ENCODE measurements at regions not wholly inside any gene's neighbourhood (a gene's known extent, or its start where the extent isn't known, plus 50 kb on each side); places are given as distances from the start of the nearest gene placed in this dataset.

DNA sequence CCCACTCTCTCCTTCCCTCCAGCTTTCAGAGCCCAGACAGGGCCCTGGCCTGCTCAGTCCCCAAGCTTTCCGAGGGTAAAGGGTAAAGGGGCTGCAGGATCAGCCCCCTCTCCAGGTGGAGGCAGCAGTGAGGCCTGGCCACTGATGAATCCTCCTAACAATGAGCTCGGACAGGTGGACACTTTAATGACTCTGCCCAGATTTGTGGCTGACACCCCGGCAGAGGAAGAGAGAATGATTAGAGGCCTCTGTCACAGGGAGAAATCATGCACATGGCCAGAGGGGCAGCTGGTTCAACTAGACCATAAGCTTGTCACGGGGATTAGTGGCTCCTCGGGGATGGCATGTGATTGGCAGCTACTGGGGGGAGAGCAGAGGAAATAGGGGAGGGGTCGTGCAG, 587.5 kb upstream of the B3GAT1 start:
- Histone ChIP-seq H3K36me3 (no peaks in the 10 kb centered on the region), H3K27ac (no peak overlapping the region)
- intact Hi-C loops (cut with DNase I), result no loop called here

DNA sequence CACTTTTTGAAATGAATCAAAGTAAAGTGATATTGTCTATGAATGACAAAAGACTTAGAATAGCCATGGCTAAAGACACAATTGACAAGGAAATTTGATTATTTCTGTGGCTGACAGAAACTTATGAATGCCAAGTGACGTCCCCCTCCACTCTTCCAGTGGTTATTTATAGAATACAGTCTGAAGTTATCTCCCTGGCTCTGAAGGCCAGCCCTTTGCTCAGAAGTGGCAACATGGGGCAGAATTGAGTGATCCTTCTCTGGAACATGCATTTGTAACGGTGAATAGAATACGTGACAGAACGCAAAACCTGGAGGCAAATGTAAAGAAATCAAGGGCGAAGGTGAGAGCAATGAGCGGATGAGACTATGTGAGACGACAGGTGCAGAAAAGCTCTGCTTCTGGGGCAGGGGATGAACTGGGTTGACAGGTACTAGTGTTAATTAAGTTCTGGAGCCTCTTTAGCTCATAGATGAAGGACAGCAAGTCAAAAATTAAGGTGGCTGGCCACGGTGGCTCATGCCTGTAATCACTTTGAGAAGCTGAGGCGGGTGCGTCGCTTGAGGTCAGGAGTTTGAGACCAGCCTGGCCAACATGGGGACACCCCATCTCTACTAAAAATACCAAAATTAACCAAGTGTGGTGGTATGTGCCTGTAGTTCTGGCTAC, 585.7 kb upstream of the B3GAT1 start:
- intact Hi-C loops (cut with DNase I), result no loop called here
- Histone ChIP-seq H3K36me3 (no peaks in the 10 kb centered on the region), H3K27me3 (replicated peaks; ENCODE audit: insufficient read depth) (no peaks in the 10 kb centered on the region), H3K27ac (no peak overlapping the region), H3K4me3 (no peak overlapping the region), H3K4me1 (replicated peaks) (no peaks in the 10 kb centered on the region), H3K9me3 (no peaks in the 10 kb centered on the region)
- TF ChIP-seq POLR2AphosphoS5 (IDR thresholded peaks at IDR 0.05) (no peak), POLR2A (IDR thresholded peaks at IDR 0.05) (no peak)
- TF ChIP-seq, protein P1, sequence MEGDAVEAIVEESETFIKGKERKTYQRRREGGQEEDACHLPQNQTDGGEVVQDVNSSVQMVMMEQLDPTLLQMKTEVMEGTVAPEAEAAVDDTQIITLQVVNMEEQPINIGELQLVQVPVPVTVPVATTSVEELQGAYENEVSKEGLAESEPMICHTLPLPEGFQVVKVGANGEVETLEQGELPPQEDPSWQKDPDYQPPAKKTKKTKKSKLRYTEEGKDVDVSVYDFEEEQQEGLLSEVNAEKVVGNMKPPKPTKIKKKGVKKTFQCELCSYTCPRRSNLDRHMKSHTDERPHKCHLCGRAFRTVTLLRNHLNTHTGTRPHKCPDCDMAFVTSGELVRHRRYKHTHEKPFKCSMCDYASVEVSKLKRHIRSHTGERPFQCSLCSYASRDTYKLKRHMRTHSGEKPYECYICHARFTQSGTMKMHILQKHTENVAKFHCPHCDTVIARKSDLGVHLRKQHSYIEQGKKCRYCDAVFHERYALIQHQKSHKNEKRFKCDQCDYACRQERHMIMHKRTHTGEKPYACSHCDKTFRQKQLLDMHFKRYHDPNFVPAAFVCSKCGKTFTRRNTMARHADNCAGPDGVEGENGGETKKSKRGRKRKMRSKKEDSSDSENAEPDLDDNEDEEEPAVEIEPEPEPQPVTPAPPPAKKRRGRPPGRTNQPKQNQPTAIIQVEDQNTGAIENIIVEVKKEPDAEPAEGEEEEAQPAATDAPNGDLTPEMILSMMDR (IDR thresholded peaks at IDR 0.05), result no peak
- DNase-seq (ENCODE audit: low spot score), result no peak
- WGBS, result 93% methylated on average over 11 of the region's 11 CpGs

More for the DNA sequence above, 587.5 kb upstream of the B3GAT1 start:
- H3K9me3 ChIP-seq, result no peaks in the 10 kb centered on the region
- H3K4me3 ChIP-seq, result no peak overlapping the region
- no peaks in the 10 kb centered on the region for H3K27me3 ChIP-seq (replicated peaks; ENCODE audit: insufficient read depth)
- TF ChIP-seq, protein P1 (IDR thresholded peaks at IDR 0.05), result no peak
- TF ChIP-seq POLR2A (IDR thresholded peaks at IDR 0.05) (no peak), POLR2AphosphoS5 (IDR thresholded peaks at IDR 0.05) (no peak)
- no peaks in the 10 kb centered on the region for H3K4me1 ChIP-seq (replicated peaks)
- no peak for DNase-seq (ENCODE audit: low spot score)
- 32% methylated on average over 6 of the region's 6 CpGs for WGBS

DNA sequence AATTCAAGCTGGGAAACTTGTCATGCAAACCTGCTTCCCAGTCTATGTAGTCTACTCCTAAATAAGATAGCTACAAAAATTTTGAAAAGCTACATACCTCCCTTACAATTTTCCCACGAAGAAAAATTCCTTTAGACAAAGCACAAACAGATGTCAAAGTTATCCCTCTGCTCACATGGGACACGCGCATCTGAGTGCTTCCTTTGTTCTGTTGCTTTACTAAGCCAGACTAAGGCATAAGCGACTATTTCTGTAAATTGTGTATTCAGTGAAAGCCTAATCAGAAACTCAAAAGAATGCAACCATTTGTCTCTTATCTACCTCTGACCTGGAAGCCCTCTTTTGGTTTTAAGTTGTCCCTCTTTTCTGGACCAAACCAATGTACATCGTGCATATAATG, 583.7 kb upstream of the B3GAT1 start:
- WGBS, result 20% methylated on average over 5 of the region's 5 CpGs
- no peak overlapping the region for H3K4me3 ChIP-seq
- no peak for DNase-seq (ENCODE audit: low spot score)
- intact Hi-C loops (cut with DNase I), result no loop called here
- no peaks in the 10 kb centered on the region for H3K9me3 ChIP-seq
- no peak overlapping the region for H3K27ac ChIP-seq
- TF ChIP-seq POLR2AphosphoS5 (IDR thresholded peaks at IDR 0.05), result no peak
- TF ChIP-seq, protein P1 (IDR thresholded peaks at IDR 0.05), result no peak
- TF ChIP-seq POLR2A (IDR thresholded peaks at IDR 0.05), result no peak
- H3K27me3 ChIP-seq (replicated peaks; ENCODE audit: insufficient read depth), result no peaks in the 10 kb centered on the region
- no peaks in the 10 kb centered on the region for H3K4me1 ChIP-seq (replicated peaks)
- no peaks in the 10 kb centered on the region for H3K36me3 ChIP-seq

GRCh38 chr11:134994431-134994830, 582.4 kb upstream of the B3GAT1 start:
- no peak overlapping the region for H3K4me3 ChIP-seq
- no peak for DNase-seq (ENCODE audit: low spot score)
- TF ChIP-seq, protein P1 (IDR thresholded peaks at IDR 0.05), result no peak
- TF ChIP-seq POLR2A (IDR thresholded peaks at IDR 0.05) (no peak), POLR2AphosphoS5 (IDR thresholded peaks at IDR 0.05) (no peak)
- H3K9me3 ChIP-seq, result no peaks in the 10 kb centered on the region
- H3K4me1 ChIP-seq (replicated peaks), result no peaks in the 10 kb centered on the region
- no peak overlapping the region for H3K27ac ChIP-seq
- H3K27me3 ChIP-seq (replicated peaks; ENCODE audit: insufficient read depth), result no peaks in the 10 kb centered on the region
- intact Hi-C loops (cut with DNase I), result no loop called here
- no peaks in the 10 kb centered on the region for H3K36me3 ChIP-seq

DNA sequence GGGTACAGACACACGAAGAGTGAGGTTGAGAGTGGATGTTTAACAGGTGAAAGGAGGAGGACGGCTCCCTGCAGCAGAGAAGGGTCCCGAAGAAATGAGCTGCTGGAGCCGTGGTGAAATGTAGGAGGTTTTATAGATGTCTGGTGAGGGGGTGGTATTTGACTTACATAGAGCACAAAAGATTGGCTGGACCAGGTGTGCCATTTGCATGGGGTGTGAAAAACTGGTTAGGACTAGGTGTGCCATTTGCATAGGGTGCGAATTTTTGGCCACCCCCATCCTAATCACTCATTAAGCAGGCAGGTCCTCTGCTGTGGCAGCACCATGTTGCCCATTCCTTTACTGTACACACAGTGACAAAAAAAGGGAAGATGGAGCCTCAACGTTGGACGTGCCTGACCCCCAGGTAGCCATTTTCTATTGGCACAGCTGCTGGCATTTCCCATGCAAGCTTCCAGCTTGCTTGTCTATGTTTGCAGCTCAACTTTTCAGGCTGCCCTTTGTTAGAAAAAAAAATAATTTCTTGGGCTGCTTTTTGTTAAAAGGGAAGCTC, 581.7 kb upstream of the B3GAT1 start:
- Histone ChIP-seq H3K9me3 (no peaks in the 10 kb centered on the region), H3K27me3 (replicated peaks; ENCODE audit: insufficient read depth) (no peaks in the 10 kb centered on the region), H3K4me3 (no peak overlapping the region), H3K36me3 (no peaks in the 10 kb centered on the region), H3K27ac (no peak overlapping the region), H3K4me1 (replicated peaks) (no peaks in the 10 kb centered on the region)
- intact Hi-C loops (cut with DNase I), result no loop called here
- no peak for DNase-seq (ENCODE audit: low spot score)
- WGBS, result 30% methylated on average over 7 of the region's 7 CpGs
- TF ChIP-seq, protein P1 (IDR thresholded peaks at IDR 0.05), result no peak
- TF ChIP-seq POLR2A (IDR thresholded peaks at IDR 0.05), result no peak
- TF ChIP-seq POLR2AphosphoS5 (IDR thresholded peaks at IDR 0.05), result no peak

Measured in prostate gland (tissue), 2 donors.